Astrocyte of the spinal cord (primary cell): ENCODE measurements at regions not wholly inside any gene's neighbourhood (a gene's known extent, or its start where the extent isn't known, plus 50 kb on each side); places are given as distances from the start of the nearest gene placed in this dataset.

Experiments used
- DNase-seq: peaks from one replicate; pipeline ENCODE4 v3.0.0; 2011; ENCODE audit warnings: low read depth, low spot score
- H3K4me3 ChIP-seq: 2 replicates; pipeline ENCODE4 v1.5.1; 2011; ENCODE audit warnings: low read depth, mild to moderate bottlenecking, low read length, moderate library complexity
- CTCF ChIP-seq: IDR thresholded peaks from 2 replicates; pipeline ENCODE4 v1.5.1; 2012; ENCODE audit warnings: low read depth, mild to moderate bottlenecking, low read length, inconsistent platforms
- in situ Hi-C: cut with HindIII; loops from 2 replicates; pipeline ENCODE4 v1.10.0; 2017; ENCODE audit warnings: low sequenced_read_pairs

- DNase-seq, result no peak
- TF ChIP-seq CTCF, result no peak
- no peak overlapping the region for H3K4me3 ChIP-seq
- in situ Hi-C loops, result no loop called here
Observed at GRCh38 chr1:208842451-208842850, 598.3 kb upstream of the PLXNA2 start.

- in situ Hi-C loops, result no loop called here
- H3K4me3 ChIP-seq, result no peak overlapping the region
- no peak for DNase-seq
- TF ChIP-seq CTCF, result no peak
Observed at GRCh38 chr1:208844158-208844557, 600.0 kb upstream of the PLXNA2 start.

- no peak overlapping the region for H3K4me3 ChIP-seq
- no peak for TF ChIP-seq CTCF
- DNase-seq, result no peak
- in situ Hi-C loops, result no loop called here
Observed at GRCh38 chr1:208848854-208849253, 604.7 kb upstream of the PLXNA2 start.

GRCh38 chr1:208850442-208850841, 606.3 kb upstream of the PLXNA2 start:
- no peak overlapping the region for H3K4me3 ChIP-seq
- DNase-seq, result no peak
- TF ChIP-seq CTCF, result no peak
- in situ Hi-C loops, result no loop called here

GRCh38 chr1:208851366-208851765, 607.2 kb upstream of the PLXNA2 start:
- no peak for TF ChIP-seq CTCF
- in situ Hi-C loops, result no loop called here
- no peak overlapping the region for H3K4me3 ChIP-seq
- no peak for DNase-seq

GRCh38 chr1:208852911-208853310, 608.7 kb upstream of the PLXNA2 start:
- in situ Hi-C loops, result no loop called here

More at GRCh38 chr1:208852911-208853310, 608.7 kb upstream of the PLXNA2 start:
- TF ChIP-seq CTCF, result no peak
- no peak for DNase-seq
- H3K4me3 ChIP-seq, result no peak overlapping the region
